GM10266 (cell line): ENCODE measurements at regions not wholly inside any gene's neighbourhood (a gene's known extent, or its start where the extent isn't known, plus 50 kb on each side); places are given as distances from the start of the nearest gene placed in this dataset.
A peak's percentile ranks its signal among the peaks of the same experiment; 100 is the strongest.

ENCODE experiments used
- DNase-seq: peaks from one replicate; pipeline ENCODE4 v3.0.0; 2012; ENCODE audit errors: extremely low spot score
- TF ChIP-seq, protein P1 (sequence below): IDR thresholded peaks from 2 replicates; pipeline ENCODE4 v1.5.1; 2012; ENCODE audit warnings: mild to moderate bottlenecking, low read depth; ENCODE audit not compliant: control insufficient read depth, insufficient read depth; ENCODE audit errors: missing control alignments

DNA sequence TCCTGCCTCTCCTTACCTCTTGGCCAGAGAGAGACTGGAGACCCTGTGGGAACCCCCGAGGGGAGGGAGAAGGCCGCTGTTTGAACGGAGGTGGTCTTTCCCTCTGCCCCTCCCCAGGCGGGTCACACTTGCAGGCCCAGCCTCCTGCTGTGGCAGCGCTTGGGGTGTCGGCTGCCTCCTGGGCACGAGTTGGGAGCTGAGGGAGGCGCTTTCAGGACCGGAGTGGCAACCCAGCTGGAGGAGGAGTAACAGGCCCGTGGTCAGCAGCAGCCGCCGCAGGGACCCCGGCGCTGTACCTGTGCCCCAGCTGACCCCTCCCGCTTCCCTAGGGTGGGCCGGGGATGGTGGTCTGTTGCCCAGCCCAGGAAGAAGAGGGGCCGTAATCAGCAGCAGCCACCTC, 278.3 kb downstream of the SEC14L1 start:
- TF ChIP-seq, protein P1, sequence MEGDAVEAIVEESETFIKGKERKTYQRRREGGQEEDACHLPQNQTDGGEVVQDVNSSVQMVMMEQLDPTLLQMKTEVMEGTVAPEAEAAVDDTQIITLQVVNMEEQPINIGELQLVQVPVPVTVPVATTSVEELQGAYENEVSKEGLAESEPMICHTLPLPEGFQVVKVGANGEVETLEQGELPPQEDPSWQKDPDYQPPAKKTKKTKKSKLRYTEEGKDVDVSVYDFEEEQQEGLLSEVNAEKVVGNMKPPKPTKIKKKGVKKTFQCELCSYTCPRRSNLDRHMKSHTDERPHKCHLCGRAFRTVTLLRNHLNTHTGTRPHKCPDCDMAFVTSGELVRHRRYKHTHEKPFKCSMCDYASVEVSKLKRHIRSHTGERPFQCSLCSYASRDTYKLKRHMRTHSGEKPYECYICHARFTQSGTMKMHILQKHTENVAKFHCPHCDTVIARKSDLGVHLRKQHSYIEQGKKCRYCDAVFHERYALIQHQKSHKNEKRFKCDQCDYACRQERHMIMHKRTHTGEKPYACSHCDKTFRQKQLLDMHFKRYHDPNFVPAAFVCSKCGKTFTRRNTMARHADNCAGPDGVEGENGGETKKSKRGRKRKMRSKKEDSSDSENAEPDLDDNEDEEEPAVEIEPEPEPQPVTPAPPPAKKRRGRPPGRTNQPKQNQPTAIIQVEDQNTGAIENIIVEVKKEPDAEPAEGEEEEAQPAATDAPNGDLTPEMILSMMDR = no peak
- no peak for DNase-seq

DNA sequence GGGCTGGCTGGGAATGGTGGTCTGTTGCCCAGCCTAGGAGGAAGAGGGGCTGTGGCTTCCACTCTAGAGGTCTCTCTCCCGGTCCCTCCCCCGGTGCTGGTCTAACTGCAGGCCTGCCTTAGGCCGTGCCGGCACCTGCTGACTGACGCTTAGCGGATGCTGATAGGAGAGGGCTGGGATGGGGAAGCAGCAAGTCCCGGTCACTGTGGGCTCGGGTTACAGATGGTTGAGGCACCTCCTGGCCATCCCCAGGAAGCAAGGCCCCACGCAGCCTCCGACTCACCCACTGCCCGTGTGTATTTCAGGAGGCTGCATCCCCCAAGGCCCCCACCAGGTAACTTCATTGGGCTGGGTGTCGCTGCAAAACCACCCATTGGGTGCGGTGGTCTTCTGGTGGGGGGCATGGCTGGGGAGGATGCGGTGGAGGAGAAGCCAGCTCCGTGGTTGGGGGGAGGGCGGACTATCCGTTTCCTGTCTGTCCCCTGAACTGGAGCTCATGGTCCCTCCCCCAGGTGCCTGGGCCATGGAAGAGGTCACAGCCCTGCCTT, 278.9 kb downstream of the SEC14L1 start:
- DNase-seq = no peak
- TF ChIP-seq, protein P1 = no peak

DNA sequence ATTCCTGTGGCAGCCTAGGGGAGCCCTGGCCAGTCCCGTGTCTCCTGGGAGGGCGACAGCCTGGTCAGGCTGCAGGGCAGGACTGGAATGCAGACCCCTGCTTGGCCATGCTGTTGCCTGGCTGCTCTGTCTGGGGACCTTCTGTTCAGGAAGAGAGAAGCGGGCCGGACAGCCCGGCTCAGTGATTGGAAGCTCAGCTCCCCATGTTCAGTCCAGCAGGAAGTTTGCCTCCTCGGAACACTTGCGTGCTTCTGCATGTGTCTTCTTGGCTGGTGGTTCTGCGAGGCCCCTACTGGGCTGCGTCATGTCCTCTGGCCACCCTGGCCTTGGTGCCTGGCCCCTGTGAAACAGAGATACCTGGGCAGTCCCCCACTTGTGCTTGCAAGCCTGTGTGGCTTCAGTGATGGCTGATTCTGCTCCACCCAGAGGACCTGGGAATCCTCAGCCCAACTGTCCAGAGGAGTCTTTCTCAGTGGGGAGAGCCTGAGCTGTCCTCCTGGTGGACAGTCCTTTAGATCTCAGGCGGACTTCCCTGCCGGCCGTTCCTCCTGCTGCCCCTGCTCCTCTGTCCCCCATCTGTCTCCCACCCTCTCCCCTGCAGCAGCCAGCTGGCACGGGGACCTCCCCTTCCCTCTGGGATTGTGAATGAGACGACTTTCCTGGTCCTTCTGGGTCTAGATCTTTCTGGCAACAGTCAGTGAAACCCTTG, 279.5 kb downstream of the SEC14L1 start:
- no peak for DNase-seq
- TF ChIP-seq, protein P1 = no peak

DNA sequence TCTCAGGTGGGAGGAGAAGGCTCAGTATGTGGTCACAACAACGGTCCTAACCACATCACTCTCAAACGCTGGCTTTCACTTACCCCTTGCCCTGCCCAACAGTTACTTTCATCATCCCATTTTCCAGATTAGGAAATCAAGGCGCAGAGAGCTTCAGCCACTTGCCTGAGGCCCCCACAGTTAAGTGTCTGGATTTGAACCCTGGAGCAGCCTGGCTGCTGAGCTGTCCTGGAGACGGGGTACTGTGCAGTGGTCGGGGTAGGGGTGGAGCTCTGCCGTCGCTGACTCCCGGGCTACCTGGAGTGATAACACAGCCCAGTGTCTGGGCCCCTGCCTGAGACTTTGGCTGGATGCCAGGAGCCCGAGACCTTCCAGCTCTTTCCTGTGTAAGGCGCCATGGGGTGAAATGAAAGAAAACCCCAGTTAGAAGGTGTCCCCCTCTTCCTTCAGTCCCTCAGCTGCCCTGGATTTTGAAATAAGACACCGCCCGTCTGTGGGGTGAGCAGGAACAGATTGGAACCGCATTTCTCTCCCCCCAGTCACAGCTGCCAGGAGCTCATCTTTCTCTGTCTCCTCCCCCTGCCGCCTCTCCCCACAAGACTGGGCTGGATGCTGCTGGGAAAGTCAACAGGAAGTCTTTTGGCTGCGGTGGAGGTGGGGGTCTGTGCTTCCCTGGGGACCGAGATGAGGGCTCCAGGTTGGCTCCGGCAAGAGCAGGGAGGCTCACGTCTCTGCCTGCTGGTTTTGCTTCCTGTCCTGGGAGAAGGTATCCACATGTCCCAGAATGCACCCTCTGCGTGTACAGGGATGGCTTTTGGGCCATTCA, 280.2 kb downstream of the SEC14L1 start:
- TF ChIP-seq, protein P1 = no peak
- DNase-seq = peak; percentile 61

DNA sequence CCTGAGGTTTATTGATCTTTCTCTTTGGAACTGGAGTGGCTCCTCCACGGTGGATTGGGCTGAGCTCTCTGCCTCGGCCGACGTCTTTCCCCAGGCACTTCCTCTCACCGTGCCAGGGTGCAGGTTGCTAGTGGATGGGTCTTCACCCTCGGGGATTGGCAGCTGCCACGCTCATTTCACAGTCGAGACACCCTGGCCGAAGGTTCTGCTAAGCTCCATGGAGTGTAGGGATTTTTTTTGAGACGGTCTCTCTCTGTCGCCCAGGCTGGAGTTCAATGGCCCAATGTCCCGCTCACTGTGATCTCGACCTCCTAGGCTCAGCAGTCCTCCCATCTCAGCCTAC, 280.8 kb downstream of the SEC14L1 start:
- TF ChIP-seq, protein P1 = no peak
- no peak for DNase-seq

DNA sequence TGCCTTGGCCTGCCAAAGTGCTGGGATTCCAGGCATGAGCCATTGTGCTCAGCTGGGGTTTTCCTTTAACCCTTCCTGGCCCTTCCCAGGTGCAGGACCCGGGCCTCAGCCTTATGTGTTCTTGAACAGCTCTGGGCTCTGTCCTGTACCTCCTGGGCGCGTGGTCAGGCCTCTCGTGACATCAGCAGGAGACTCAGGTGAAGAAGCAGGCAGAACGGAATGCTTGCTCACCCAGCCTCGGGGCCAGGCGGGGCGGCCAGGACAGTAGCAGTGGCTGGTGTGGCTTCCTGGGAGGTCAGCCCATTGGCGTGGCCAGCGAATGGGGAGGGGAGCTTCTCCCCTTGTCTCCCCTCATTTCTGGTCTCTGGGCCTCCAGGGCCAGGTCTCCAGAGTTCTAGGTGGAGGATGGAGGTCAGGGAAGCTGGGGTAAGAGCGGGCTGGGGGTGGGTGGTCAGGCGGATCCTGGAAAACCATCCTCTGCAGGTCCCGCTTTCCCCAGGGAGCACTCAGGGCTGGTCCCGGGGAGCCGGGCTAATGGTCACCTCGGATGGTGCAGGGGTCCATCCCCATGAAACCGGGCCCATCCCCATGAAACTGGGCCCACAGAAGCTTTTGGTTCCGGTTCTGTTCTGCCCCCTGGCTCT, 281.5 kb downstream of the SEC14L1 start:
- TF ChIP-seq, protein P1 = no peak
- DNase-seq = no peak
